ENCODE measurements at regions not wholly inside any gene's neighbourhood (a gene's known extent, or its start where the extent isn't known, plus 50 kb on each side); places are given as distances from the start of the nearest gene placed in this dataset.
"Not testable (repeated sequence)": the region's sequence is repeated elsewhere in the genome, so short reads cannot be mapped to it uniquely, and the experiment has no call there.

- not testable (repeated sequence) for H2BK5ac ChIP-seq (ENCODE audit: low read length); H2BK15ac ChIP-seq (replicated peaks; ENCODE audit: low read depth); H3K79me1 ChIP-seq (ENCODE audit: low read length); H2BK120ac ChIP-seq (ENCODE audit: low read depth, low read length); H3K56ac ChIP-seq (ENCODE audit: low read length); H3K4ac ChIP-seq (ENCODE audit: low read depth, low read length); H4K5ac ChIP-seq (ENCODE audit: low read length); H3K4me2 ChIP-seq (ENCODE audit: low read length); H3K36me3 ChIP-seq (ENCODE audit: control insufficient read depth, insufficient read depth, low read length); H2AK5ac ChIP-seq (ENCODE audit: low read length); H3K27me3 ChIP-seq (ENCODE audit: insufficient read depth, low read length, poor library complexity); H3K4me1 ChIP-seq (ENCODE audit: control insufficient read depth, low read depth, low read length); H3K9ac ChIP-seq (ENCODE audit: low read length); H3K27ac ChIP-seq (ENCODE audit: low read depth, low read length); DNase-seq; H3K4me3 ChIP-seq (ENCODE audit: low read length); H3K23ac ChIP-seq (ENCODE audit: low read length); H3K79me2 ChIP-seq (ENCODE audit: control insufficient read depth, insufficient read depth, low read length); H4K8ac ChIP-seq (ENCODE audit: low read depth, low read length); H3K18ac ChIP-seq (ENCODE audit: low read length)
- no CpG with 5 or more reads among the region's 39 CpGs for WGBS (ENCODE audit: extremely low coverage, insufficient coverage, low lambda C conversion rate)
Measured at GRCh38 chrX:115888519-115888918, 282.0 kb upstream of the AGTR2 start.

GRCh38 chrX:115889121-115889890, 281.2 kb upstream of the AGTR2 start:
- no peak overlapping the region for H3K27ac ChIP-seq (ENCODE audit: low read depth, low read length)
- no peak overlapping the region for H3K56ac ChIP-seq (ENCODE audit: low read length)
- no peak overlapping the region for H3K18ac ChIP-seq (ENCODE audit: low read length)
- H2BK5ac ChIP-seq (ENCODE audit: low read length) = no peak overlapping the region
- no peak overlapping the region for H3K4me3 ChIP-seq (ENCODE audit: low read length)
- H2BK15ac ChIP-seq (replicated peaks; ENCODE audit: low read depth) = no peak overlapping the region
- no peak overlapping the region for H3K4me2 ChIP-seq (ENCODE audit: low read length)
- no peak overlapping the region for H4K8ac ChIP-seq (ENCODE audit: low read depth, low read length)
- H3K9ac ChIP-seq (ENCODE audit: low read length) = no peak overlapping the region
- no peaks in the 10 kb centered on the region for H3K4me1 ChIP-seq (ENCODE audit: control insufficient read depth, low read depth, low read length)
- no peaks in the 10 kb centered on the region for H3K27me3 ChIP-seq (ENCODE audit: insufficient read depth, low read length, poor library complexity)
- H4K5ac ChIP-seq (ENCODE audit: low read length) = no peak overlapping the region
- no peaks in the 10 kb centered on the region for H3K79me2 ChIP-seq (ENCODE audit: control insufficient read depth, insufficient read depth, low read length)
- H2AK5ac ChIP-seq (ENCODE audit: low read length) = no peak overlapping the region
- no peaks in the 10 kb centered on the region for H3K79me1 ChIP-seq (ENCODE audit: low read length)
- H3K4ac ChIP-seq (ENCODE audit: low read depth, low read length) = no peak overlapping the region
- DNase-seq = no peak
- H3K36me3 ChIP-seq (ENCODE audit: control insufficient read depth, insufficient read depth, low read length) = no peaks in the 10 kb centered on the region
- no peak overlapping the region for H3K23ac ChIP-seq (ENCODE audit: low read length)
- H2BK120ac ChIP-seq (ENCODE audit: low read depth, low read length) = no peak overlapping the region
- no CpG with 5 or more reads among the region's 32 CpGs for WGBS (ENCODE audit: extremely low coverage, insufficient coverage, low lambda C conversion rate)

GRCh38 chrX:115892056-115892708, 278.4 kb upstream of the AGTR2 start:
- no peaks in the 10 kb centered on the region for H3K27me3 ChIP-seq (ENCODE audit: insufficient read depth, low read length, poor library complexity)
- H3K18ac ChIP-seq (ENCODE audit: low read length) = no peak overlapping the region
- H4K5ac ChIP-seq (ENCODE audit: low read length) = no peak overlapping the region
- H3K27ac ChIP-seq (ENCODE audit: low read depth, low read length) = no peak overlapping the region
- H4K8ac ChIP-seq (ENCODE audit: low read depth, low read length) = no peak overlapping the region
- no peak overlapping the region for H3K4me2 ChIP-seq (ENCODE audit: low read length)
- no peak overlapping the region for H2BK5ac ChIP-seq (ENCODE audit: low read length)
- H3K4me1 ChIP-seq (ENCODE audit: control insufficient read depth, low read depth, low read length) = no peaks in the 10 kb centered on the region
- no peaks in the 10 kb centered on the region for H3K79me1 ChIP-seq (ENCODE audit: low read length)
- H2BK15ac ChIP-seq (replicated peaks; ENCODE audit: low read depth) = no peak overlapping the region
- WGBS (ENCODE audit: extremely low coverage, insufficient coverage, low lambda C conversion rate) = no CpG with 5 or more reads among the region's 7 CpGs
- no peak overlapping the region for H2BK120ac ChIP-seq (ENCODE audit: low read depth, low read length)
- no peak overlapping the region for H3K4ac ChIP-seq (ENCODE audit: low read depth, low read length)
- H3K4me3 ChIP-seq (ENCODE audit: low read length) = no peak overlapping the region
- no peaks in the 10 kb centered on the region for H3K79me2 ChIP-seq (ENCODE audit: control insufficient read depth, insufficient read depth, low read length)
- H2AK5ac ChIP-seq (ENCODE audit: low read length) = no peak overlapping the region
- no peak overlapping the region for H3K56ac ChIP-seq (ENCODE audit: low read length)
- DNase-seq = no peak
- H3K9ac ChIP-seq (ENCODE audit: low read length) = no peak overlapping the region
- no peaks in the 10 kb centered on the region for H3K36me3 ChIP-seq (ENCODE audit: control insufficient read depth, insufficient read depth, low read length)
- H3K23ac ChIP-seq (ENCODE audit: low read length) = no peak overlapping the region

GRCh38 chrX:115892787-115893671, 277.5 kb upstream of the AGTR2 start:
- no peak overlapping the region for H3K4ac ChIP-seq (ENCODE audit: low read depth, low read length)
- H3K27me3 ChIP-seq (ENCODE audit: insufficient read depth, low read length, poor library complexity) = no peaks in the 10 kb centered on the region
- no peaks in the 10 kb centered on the region for H3K79me2 ChIP-seq (ENCODE audit: control insufficient read depth, insufficient read depth, low read length)
- H3K4me2 ChIP-seq (ENCODE audit: low read length) = no peak overlapping the region
- no peak overlapping the region for H3K18ac ChIP-seq (ENCODE audit: low read length)
- H4K5ac ChIP-seq (ENCODE audit: low read length) = no peak overlapping the region
- no peak overlapping the region for H3K27ac ChIP-seq (ENCODE audit: low read depth, low read length)
- H3K4me1 ChIP-seq (ENCODE audit: control insufficient read depth, low read depth, low read length) = no peaks in the 10 kb centered on the region
- no peak overlapping the region for H2BK120ac ChIP-seq (ENCODE audit: low read depth, low read length)
- H3K56ac ChIP-seq (ENCODE audit: low read length) = peak overlapping the region; percentile 34
- H3K36me3 ChIP-seq (ENCODE audit: control insufficient read depth, insufficient read depth, low read length) = no peaks in the 10 kb centered on the region
- H3K23ac ChIP-seq (ENCODE audit: low read length) = no peak overlapping the region
- no peak overlapping the region for H3K4me3 ChIP-seq (ENCODE audit: low read length)
- no peak overlapping the region for H2BK15ac ChIP-seq (replicated peaks; ENCODE audit: low read depth)
- H4K8ac ChIP-seq (ENCODE audit: low read depth, low read length) = no peak overlapping the region
- H3K9ac ChIP-seq (ENCODE audit: low read length) = no peak overlapping the region
- H3K79me1 ChIP-seq (ENCODE audit: low read length) = no peaks in the 10 kb centered on the region
- peak; percentile 80 for DNase-seq
- no peak overlapping the region for H2BK5ac ChIP-seq (ENCODE audit: low read length)
- no peak overlapping the region for H2AK5ac ChIP-seq (ENCODE audit: low read length)
- no CpG with 5 or more reads among the region's 13 CpGs for WGBS (ENCODE audit: extremely low coverage, insufficient coverage, low lambda C conversion rate)

- DNase-seq = peak; percentile 43
- Histone ChIP-seq H3K4ac (ENCODE audit: low read depth, low read length) (no peak overlapping the region), H3K79me1 (ENCODE audit: low read length) (no peaks in the 10 kb centered on the region), H3K27me3 (ENCODE audit: insufficient read depth, low read length, poor library complexity) (no peaks in the 10 kb centered on the region), H4K5ac (ENCODE audit: low read length) (no peak overlapping the region), H3K18ac (ENCODE audit: low read length) (no peak overlapping the region), H3K4me1 (ENCODE audit: control insufficient read depth, low read depth, low read length) (no peaks in the 10 kb centered on the region), H3K4me2 (ENCODE audit: low read length) (no peak overlapping the region), H2AK5ac (ENCODE audit: low read length) (no peak overlapping the region), H3K27ac (ENCODE audit: low read depth, low read length) (no peak overlapping the region), H3K79me2 (ENCODE audit: control insufficient read depth, insufficient read depth, low read length) (no peaks in the 10 kb centered on the region), H3K4me3 (ENCODE audit: low read length) (no peak overlapping the region), H3K23ac (ENCODE audit: low read length) (no peak overlapping the region), H2BK15ac (replicated peaks; ENCODE audit: low read depth) (no peak overlapping the region), H3K36me3 (ENCODE audit: control insufficient read depth, insufficient read depth, low read length) (no peaks in the 10 kb centered on the region), H4K8ac (ENCODE audit: low read depth, low read length) (no peak overlapping the region), H3K9ac (ENCODE audit: low read length) (no peak overlapping the region), H2BK5ac (ENCODE audit: low read length) (no peak overlapping the region), H3K56ac (ENCODE audit: low read length) (no peak overlapping the region), H2BK120ac (ENCODE audit: low read depth, low read length) (no peak overlapping the region)
- WGBS (ENCODE audit: extremely low coverage, insufficient coverage, low lambda C conversion rate) = no CpG with 5 or more reads among the region's 4 CpGs
Measured at GRCh38 chrX:115894087-115894486, 276.5 kb upstream of the AGTR2 start.

Measured in mesendoderm (in vitro differentiated cells).